ENCODE measurements at regions not wholly inside any gene's neighbourhood (a gene's known extent, or its start where the extent isn't known, plus 50 kb on each side); places are given as distances from the start of the nearest gene placed in this dataset.

DNA sequence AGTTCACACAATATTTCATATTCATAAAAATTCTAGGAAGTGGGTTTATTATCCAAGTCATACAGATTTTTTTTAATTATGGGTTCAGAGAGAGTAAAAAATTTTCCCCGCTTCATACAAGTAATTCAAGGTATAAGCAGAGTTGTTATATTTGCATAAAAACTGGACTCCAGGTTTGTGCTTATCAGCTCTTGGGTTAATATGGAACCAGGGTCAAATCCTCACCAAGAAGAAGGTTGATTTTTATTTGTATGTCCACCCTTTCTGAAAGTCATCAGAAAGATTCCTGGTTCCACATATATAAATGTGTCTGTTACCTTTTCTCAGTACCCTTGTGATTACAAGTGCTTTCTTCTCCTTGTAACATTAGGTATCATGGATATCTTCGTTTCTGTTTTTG, 143.8 kb upstream of the PKN2 start:
- H3K9me3 ChIP-seq (ENCODE audit: control insufficient read depth in 1 of 2, low read length in 2 of 2), result no peaks in the 10 kb centered on the region
- peaks cover 0 to 5% (median 0%) of the 10 kb centered on the region in 8 donors for H3K9me3 Mint-ChIP-seq
- no peak for DNase-seq
- no peaks in the 10 kb centered on the region for H3K4me1 ChIP-seq (ENCODE audit: insufficient read depth, low read length)
- POLR2A ChIA-PET (ENCODE audit: partially characterized antibody), result no interaction called here
- intact Hi-C loops (cut with micrococcal nuclease), result no loop called here
- no peak overlapping the region for H3K4me3 ChIP-seq (ENCODE audit: low read length in 2 of 2)
- CTCF ChIA-PET (ENCODE audit: partially characterized antibody), result no interaction called here
- no peaks in the 10 kb centered on the region for H3K36me3 Mint-ChIP-seq
- H3K27me3 Mint-ChIP-seq, result peaks cover 12 to 13% of the 10 kb centered on the region in 2 donors
- no peak overlapping the region for H3K27ac ChIP-seq (ENCODE audit: low read depth, low read length)
- no peaks in the 10 kb centered on the region for H3K36me3 ChIP-seq (ENCODE audit: insufficient read depth, low read length)
- no peaks in the 10 kb centered on the region for H3K4me1 Mint-ChIP-seq
- no peaks in the 10 kb centered on the region for H3K27me3 ChIP-seq (ENCODE audit: insufficient read depth, low read length)
- no peak overlapping the region for H3K27ac Mint-ChIP-seq
- H3K4me3 Mint-ChIP-seq, result no peak overlapping the region

GRCh38 chr1:88541596-88541995, 142.5 kb upstream of the PKN2 start:
- CTCF ChIA-PET (ENCODE audit: partially characterized antibody), result no interaction called here
- Mint-ChIP-seq H3K27me3 (peaks cover 13 to 15% of the 10 kb centered on the region in 2 donors), H3K4me3 (no peak overlapping the region), H3K27ac (no peak overlapping the region), H3K36me3 (no peaks in the 10 kb centered on the region), H3K4me1 (no peaks in the 10 kb centered on the region), H3K9me3 (peaks cover 0 to 5% (median 0%) of the 10 kb centered on the region in 8 donors)
- POLR2A ChIA-PET (ENCODE audit: partially characterized antibody), result no interaction called here
- intact Hi-C loops (cut with micrococcal nuclease), result no loop called here
- Histone ChIP-seq H3K27ac (ENCODE audit: low read depth, low read length) (no peak overlapping the region), H3K27me3 (ENCODE audit: insufficient read depth, low read length) (no peaks in the 10 kb centered on the region), H3K4me3 (ENCODE audit: low read length in 2 of 2) (no peak overlapping the region), H3K4me1 (ENCODE audit: insufficient read depth, low read length) (no peaks in the 10 kb centered on the region), H3K9me3 (ENCODE audit: control insufficient read depth in 1 of 2, low read length in 2 of 2) (no peaks in the 10 kb centered on the region), H3K36me3 (ENCODE audit: insufficient read depth, low read length) (no peaks in the 10 kb centered on the region)
- no peak for DNase-seq

GRCh38 chr1:88544195-88544594, 139.9 kb upstream of the PKN2 start:
- CTCF ChIA-PET (ENCODE audit: partially characterized antibody), result no interaction called here
- DNase-seq, result no peak
- peaks cover 0 to 5% (median 0%) of the 10 kb centered on the region in 8 donors for H3K9me3 Mint-ChIP-seq
- H3K36me3 Mint-ChIP-seq, result no peaks in the 10 kb centered on the region
- no peaks in the 10 kb centered on the region for H3K4me1 ChIP-seq (ENCODE audit: insufficient read depth, low read length)
- H3K36me3 ChIP-seq (ENCODE audit: insufficient read depth, low read length), result no peaks in the 10 kb centered on the region
- no peaks in the 10 kb centered on the region for H3K9me3 ChIP-seq (ENCODE audit: control insufficient read depth in 1 of 2, low read length in 2 of 2)
- no peak overlapping the region for H3K4me3 Mint-ChIP-seq
- no peak overlapping the region for H3K4me3 ChIP-seq (ENCODE audit: low read length in 2 of 2)
- intact Hi-C loops (cut with micrococcal nuclease), result no loop called here
- H3K27ac ChIP-seq (ENCODE audit: low read depth, low read length), result no peak overlapping the region
- peaks cover 11 to 14% of the 10 kb centered on the region in 2 donors for H3K27me3 Mint-ChIP-seq
- H3K27ac Mint-ChIP-seq, result no peak overlapping the region
- POLR2A ChIA-PET (ENCODE audit: partially characterized antibody), result no interaction called here
- no peaks in the 10 kb centered on the region for H3K4me1 Mint-ChIP-seq
- no peaks in the 10 kb centered on the region for H3K27me3 ChIP-seq (ENCODE audit: insufficient read depth, low read length)

- H3K4me1 ChIP-seq (ENCODE audit: insufficient read depth, low read length), result no peaks in the 10 kb centered on the region
- no peak overlapping the region for H3K27ac Mint-ChIP-seq
- no peak overlapping the region for H3K4me3 Mint-ChIP-seq
- POLR2A ChIA-PET (ENCODE audit: partially characterized antibody), result no interaction called here
- H3K4me3 ChIP-seq (ENCODE audit: low read length in 2 of 2), result no peak overlapping the region
- no peaks in the 10 kb centered on the region for H3K27me3 ChIP-seq (ENCODE audit: insufficient read depth, low read length)
- no peak overlapping the region for H3K27ac ChIP-seq (ENCODE audit: low read depth, low read length)
- H3K4me1 Mint-ChIP-seq, result no peaks in the 10 kb centered on the region
- no peaks in the 10 kb centered on the region for H3K9me3 ChIP-seq (ENCODE audit: control insufficient read depth in 1 of 2, low read length in 2 of 2)
- peaks cover 2 to 6% of the 10 kb centered on the region in 2 donors for H3K27me3 Mint-ChIP-seq
- no peaks in the 10 kb centered on the region for H3K36me3 ChIP-seq (ENCODE audit: insufficient read depth, low read length)
- CTCF ChIA-PET (ENCODE audit: partially characterized antibody), result no interaction called here
- peaks cover 0 to 2% (median 0%) of the 10 kb centered on the region in 8 donors for H3K9me3 Mint-ChIP-seq
- no peak for DNase-seq
- intact Hi-C loops (cut with micrococcal nuclease), result no loop called here
- H3K36me3 Mint-ChIP-seq, result no peaks in the 10 kb centered on the region
Observed at GRCh38 chr1:88549536-88549935, 134.5 kb upstream of the PKN2 start.

DNA sequence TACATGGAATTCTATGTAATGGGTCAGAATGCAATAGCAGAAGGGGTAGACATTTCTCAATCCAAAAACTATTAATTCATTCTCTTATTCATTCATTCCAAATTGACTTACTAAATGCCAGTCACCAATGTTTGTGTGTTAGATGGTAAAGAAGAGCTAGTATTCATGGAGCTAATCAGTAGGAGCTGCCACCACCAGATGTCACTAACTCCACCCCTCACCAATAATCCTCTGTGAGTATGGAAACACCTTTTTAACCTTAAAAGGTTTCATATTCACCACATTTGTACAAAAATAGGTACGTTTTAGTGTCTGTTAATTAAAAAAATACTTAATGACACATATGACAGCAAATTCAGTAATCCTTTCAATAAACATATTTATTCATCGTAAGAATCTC, 131.8 kb upstream of the PKN2 start:
- Histone ChIP-seq H3K4me3 (ENCODE audit: low read length in 2 of 2) (no peak overlapping the region), H3K4me1 (ENCODE audit: insufficient read depth, low read length) (no peaks in the 10 kb centered on the region), H3K36me3 (ENCODE audit: insufficient read depth, low read length) (no peaks in the 10 kb centered on the region), H3K9me3 (ENCODE audit: control insufficient read depth in 1 of 2, low read length in 2 of 2) (no peaks in the 10 kb centered on the region), H3K27ac (ENCODE audit: low read depth, low read length) (no peak overlapping the region), H3K27me3 (ENCODE audit: insufficient read depth, low read length) (no peaks in the 10 kb centered on the region)
- DNase-seq, result no peak
- H3K27me3 Mint-ChIP-seq, result peaks cover 0 to 3% of the 10 kb centered on the region in 2 donors
- no peak overlapping the region for H3K4me3 Mint-ChIP-seq
- ChIA-PET CTCF (ENCODE audit: partially characterized antibody) (no interaction called here), POLR2A (ENCODE audit: partially characterized antibody) (no interaction called here)
- no peak overlapping the region for H3K27ac Mint-ChIP-seq
- intact Hi-C loops (cut with micrococcal nuclease), result no loop called here
- no peaks in the 10 kb centered on the region for H3K4me1 Mint-ChIP-seq
- no peaks in the 10 kb centered on the region for H3K9me3 Mint-ChIP-seq
- no peaks in the 10 kb centered on the region for H3K36me3 Mint-ChIP-seq

- H3K4me1 Mint-ChIP-seq, result no peaks in the 10 kb centered on the region
- H3K4me3 ChIP-seq (ENCODE audit: low read length in 2 of 2), result no peak overlapping the region
- H3K9me3 ChIP-seq (ENCODE audit: control insufficient read depth in 1 of 2, low read length in 2 of 2), result no peaks in the 10 kb centered on the region
- H3K36me3 ChIP-seq (ENCODE audit: insufficient read depth, low read length), result no peaks in the 10 kb centered on the region
- H3K27me3 Mint-ChIP-seq, result no peaks in the 10 kb centered on the region
- H3K27ac Mint-ChIP-seq, result no peak overlapping the region
- no peak for DNase-seq
- intact Hi-C loops (cut with micrococcal nuclease), result no loop called here
- ChIA-PET CTCF (ENCODE audit: partially characterized antibody) (no interaction called here), POLR2A (ENCODE audit: partially characterized antibody) (no interaction called here)
- H3K36me3 Mint-ChIP-seq, result no peaks in the 10 kb centered on the region
- no peaks in the 10 kb centered on the region for H3K4me1 ChIP-seq (ENCODE audit: insufficient read depth, low read length)
- H3K9me3 Mint-ChIP-seq, result no peaks in the 10 kb centered on the region
- no peaks in the 10 kb centered on the region for H3K27me3 ChIP-seq (ENCODE audit: insufficient read depth, low read length)
- H3K4me3 Mint-ChIP-seq, result no peak overlapping the region
- no peak overlapping the region for H3K27ac ChIP-seq (ENCODE audit: low read depth, low read length)
Observed at GRCh38 chr1:88557014-88557413, 127.1 kb upstream of the PKN2 start.

DNA sequence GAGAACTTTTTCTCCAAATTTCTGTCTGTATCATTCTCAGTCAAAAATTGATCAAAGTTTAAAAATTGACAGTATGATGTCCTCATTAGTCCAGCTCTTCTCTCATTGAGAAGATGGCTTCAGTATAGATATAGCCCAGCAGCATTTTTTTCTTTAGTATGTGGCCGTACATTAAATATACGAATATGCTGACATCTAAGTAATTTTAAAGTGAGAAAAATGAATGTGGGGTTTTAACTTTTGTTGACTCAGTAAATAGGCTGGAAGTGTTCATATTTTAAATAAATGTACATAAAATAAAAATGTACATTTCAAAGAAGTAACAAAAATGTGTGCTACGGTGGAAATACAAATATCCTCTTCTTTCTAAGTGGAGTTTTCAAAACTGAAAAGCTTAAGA, 123.5 kb upstream of the PKN2 start:
- CTCF ChIA-PET (ENCODE audit: partially characterized antibody), result no interaction called here
- DNase-seq, result no peak
- POLR2A ChIA-PET (ENCODE audit: partially characterized antibody), result no interaction called here
- Histone ChIP-seq H3K27ac (ENCODE audit: low read depth, low read length) (no peak overlapping the region), H3K4me3 (ENCODE audit: low read length in 2 of 2) (no peak overlapping the region), H3K27me3 (ENCODE audit: insufficient read depth, low read length) (no peaks in the 10 kb centered on the region), H3K4me1 (ENCODE audit: insufficient read depth, low read length) (no peaks in the 10 kb centered on the region), H3K36me3 (ENCODE audit: insufficient read depth, low read length) (no peaks in the 10 kb centered on the region), H3K9me3 (ENCODE audit: control insufficient read depth in 1 of 2, low read length in 2 of 2) (no peaks in the 10 kb centered on the region)
- H3K27ac Mint-ChIP-seq, result no peak overlapping the region
- intact Hi-C loops (cut with micrococcal nuclease), result no loop called here
- no peak overlapping the region for H3K4me3 Mint-ChIP-seq
- peaks cover 0 to 9% of the 10 kb centered on the region in 2 donors for H3K27me3 Mint-ChIP-seq
- H3K4me1 Mint-ChIP-seq, result no peaks in the 10 kb centered on the region
- H3K36me3 Mint-ChIP-seq, result no peaks in the 10 kb centered on the region
- no peaks in the 10 kb centered on the region for H3K9me3 Mint-ChIP-seq

DNA sequence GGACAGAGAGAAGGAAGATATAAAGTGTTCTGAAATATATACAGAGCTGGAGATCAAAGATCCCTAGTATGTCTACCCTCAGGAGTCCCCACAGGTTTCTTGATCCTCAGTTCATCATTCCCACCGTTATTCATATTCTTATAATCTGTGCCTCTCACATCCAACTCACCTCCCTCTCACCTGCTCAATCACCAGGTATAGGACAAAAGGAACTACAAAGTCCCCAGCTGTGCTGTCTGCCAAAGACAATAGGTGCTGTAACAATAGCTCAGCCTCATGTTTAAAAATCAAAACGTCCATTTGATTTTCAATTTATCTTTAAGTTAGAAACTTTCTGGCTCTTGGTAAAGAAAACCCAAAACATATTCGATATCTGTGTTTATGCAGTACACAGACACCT, 121.1 kb upstream of the PKN2 start:
- Histone ChIP-seq H3K4me1 (ENCODE audit: insufficient read depth, low read length) (no peaks in the 10 kb centered on the region), H3K4me3 (ENCODE audit: low read length in 2 of 2) (no peak overlapping the region), H3K27me3 (ENCODE audit: insufficient read depth, low read length) (no peaks in the 10 kb centered on the region), H3K9me3 (ENCODE audit: control insufficient read depth in 1 of 2, low read length in 2 of 2) (no peaks in the 10 kb centered on the region), H3K27ac (ENCODE audit: low read depth, low read length) (no peak overlapping the region), H3K36me3 (ENCODE audit: insufficient read depth, low read length) (no peaks in the 10 kb centered on the region)
- intact Hi-C loops (cut with micrococcal nuclease), result no loop called here
- H3K36me3 Mint-ChIP-seq, result no peaks in the 10 kb centered on the region
- CTCF ChIA-PET (ENCODE audit: partially characterized antibody), result no interaction called here
- POLR2A ChIA-PET (ENCODE audit: partially characterized antibody), result no interaction called here
- H3K27me3 Mint-ChIP-seq, result peaks cover 0 to 12% of the 10 kb centered on the region in 2 donors
- no peak overlapping the region for H3K27ac Mint-ChIP-seq
- H3K9me3 Mint-ChIP-seq, result no peaks in the 10 kb centered on the region
- no peak overlapping the region for H3K4me3 Mint-ChIP-seq
- DNase-seq, result no peak
- no peaks in the 10 kb centered on the region for H3K4me1 Mint-ChIP-seq

All from CD4-positive, alpha-beta memory T cell (primary cell).